Activated B cell treated with CpG ODN at 0.5 μM for 24 hours (primary cell): ENCODE measurements at regions not wholly inside any gene's neighbourhood (a gene's known extent, or its start where the extent isn't known, plus 50 kb on each side); places are given as distances from the start of the nearest gene placed in this dataset.

Source experiments
- ATAC-seq: fragments of 200-7000 bp; cut with Tn5 transposase; one replicate; pipeline ENCODE4 v1.10.0; 2021; ENCODE audit warnings: low read depth, mild to moderate bottlenecking, moderate library complexity
- CTCF ChIA-PET: fragments of 350-600 bp; sonication (Branson Sonifier 250); formaldehyde crosslinking; loops from one replicate; lab custom pipeline; 2021; ENCODE audit warnings: antibody characterized with exemption; lab: Charles Lee
- POLR2A ChIA-PET: fragments of 350-600 bp; sonication (Branson Sonifier 250); formaldehyde crosslinking; loops from one replicate; lab custom pipeline; 2021; ENCODE audit warnings: antibody characterized with exemption; lab: Charles Lee
- DNase-seq: peaks from one replicate; pipeline ENCODE4 v3.0.0; 2022
- H3K27ac Mint-ChIP-seq: one replicate; pipeline ENCODE4 v1.8.0; 2020; ENCODE audit warnings: mixed read lengths
- H3K27me3 Mint-ChIP-seq: one replicate; pipeline ENCODE4 v1.8.0; 2021; ENCODE audit warnings: mixed read lengths
- H3K36me3 Mint-ChIP-seq: one replicate; pipeline ENCODE4 v1.8.0; 2021; ENCODE audit warnings: low read depth, mixed read lengths
- H3K4me1 Mint-ChIP-seq: one replicate; pipeline ENCODE4 v1.8.0; 2021; ENCODE audit warnings: mixed read lengths
- H3K4me3 Mint-ChIP-seq: one replicate; pipeline ENCODE4 v1.8.0; 2020; ENCODE audit warnings: mild to moderate bottlenecking, mixed read lengths
- H3K9me3 Mint-ChIP-seq: one replicate; pipeline ENCODE4 v1.8.0; 2020; ENCODE audit warnings: mixed read lengths
- intact Hi-C: fragments of 100-400 bp; cut with micrococcal nuclease; formaldehyde crosslinking; loops from one replicate; pipeline ENCODE4 v1.15.1; 2024
- TF ChIP-seq, protein P1 (sequence below): fragments of 200-600 bp; IDR thresholded peaks from one replicate; pipeline ENCODE4 v1.8.0; 2022; ENCODE audit warnings: antibody characterized with exemption, mild to moderate bottlenecking

DNA sequence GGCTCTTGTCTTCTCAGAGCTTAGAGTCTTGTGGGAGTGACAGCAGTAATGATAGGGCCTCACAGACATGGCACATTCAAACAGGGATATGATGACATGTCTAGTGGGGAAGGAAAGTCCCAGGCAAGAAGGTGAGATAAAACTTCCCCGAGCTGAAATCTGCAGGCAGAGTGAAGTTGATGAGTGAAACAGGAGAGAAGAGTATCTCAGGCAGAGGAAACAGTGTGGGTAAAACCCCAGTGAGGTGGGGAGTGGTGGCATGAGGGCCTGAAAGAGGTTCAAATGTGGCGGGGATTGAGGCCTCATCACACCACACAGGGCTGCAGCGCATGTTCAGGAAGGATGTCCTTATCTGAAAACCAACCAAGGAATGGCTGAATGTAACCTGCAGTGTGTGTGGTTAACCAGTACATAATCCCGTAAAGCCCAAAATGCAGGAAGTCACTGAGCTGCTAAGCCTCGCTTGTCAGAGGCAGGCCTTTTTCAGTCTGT lies 153.8 kb upstream of the E2F8 start:
- TF ChIP-seq, protein P1, sequence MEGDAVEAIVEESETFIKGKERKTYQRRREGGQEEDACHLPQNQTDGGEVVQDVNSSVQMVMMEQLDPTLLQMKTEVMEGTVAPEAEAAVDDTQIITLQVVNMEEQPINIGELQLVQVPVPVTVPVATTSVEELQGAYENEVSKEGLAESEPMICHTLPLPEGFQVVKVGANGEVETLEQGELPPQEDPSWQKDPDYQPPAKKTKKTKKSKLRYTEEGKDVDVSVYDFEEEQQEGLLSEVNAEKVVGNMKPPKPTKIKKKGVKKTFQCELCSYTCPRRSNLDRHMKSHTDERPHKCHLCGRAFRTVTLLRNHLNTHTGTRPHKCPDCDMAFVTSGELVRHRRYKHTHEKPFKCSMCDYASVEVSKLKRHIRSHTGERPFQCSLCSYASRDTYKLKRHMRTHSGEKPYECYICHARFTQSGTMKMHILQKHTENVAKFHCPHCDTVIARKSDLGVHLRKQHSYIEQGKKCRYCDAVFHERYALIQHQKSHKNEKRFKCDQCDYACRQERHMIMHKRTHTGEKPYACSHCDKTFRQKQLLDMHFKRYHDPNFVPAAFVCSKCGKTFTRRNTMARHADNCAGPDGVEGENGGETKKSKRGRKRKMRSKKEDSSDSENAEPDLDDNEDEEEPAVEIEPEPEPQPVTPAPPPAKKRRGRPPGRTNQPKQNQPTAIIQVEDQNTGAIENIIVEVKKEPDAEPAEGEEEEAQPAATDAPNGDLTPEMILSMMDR = no peak
- ATAC-seq = no peak
- Mint-ChIP-seq H3K4me1 (no peaks in the 10 kb centered on the region), H3K36me3 (no peaks in the 10 kb centered on the region), H3K27ac (no peak overlapping the region), H3K27me3 (no peaks in the 10 kb centered on the region), H3K9me3 (peaks cover 6% of the 10 kb centered on the region), H3K4me3 (no peak overlapping the region)
- CTCF ChIA-PET = no interaction called here
- intact Hi-C loops = no loop called here
- POLR2A ChIA-PET = no interaction called here
- DNase-seq = no peak

DNA sequence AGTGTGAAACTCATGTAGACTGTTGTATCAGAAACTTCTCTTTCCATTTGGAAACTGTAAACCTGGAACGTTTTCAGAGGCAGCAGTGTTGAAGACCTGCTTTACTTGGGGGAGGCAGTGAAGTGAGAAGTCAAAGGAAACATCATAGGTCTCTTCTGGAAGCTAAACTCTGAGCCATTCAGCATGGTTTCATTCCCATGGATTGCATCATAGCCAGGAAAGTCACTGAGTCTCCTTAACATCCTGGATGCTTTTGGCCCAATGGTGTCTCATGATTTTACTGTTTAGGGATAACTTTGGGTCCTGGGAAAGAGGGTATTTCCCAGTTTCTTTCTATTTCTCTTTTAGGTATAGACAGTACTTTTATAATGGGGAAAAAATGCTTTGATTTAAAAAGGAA lies 153.2 kb upstream of the E2F8 start:
- POLR2A ChIA-PET = no interaction called here
- H3K4me1 Mint-ChIP-seq = no peaks in the 10 kb centered on the region
- peaks cover 6% of the 10 kb centered on the region for H3K9me3 Mint-ChIP-seq
- TF ChIP-seq, protein P1 = no peak
- no peaks in the 10 kb centered on the region for H3K27me3 Mint-ChIP-seq
- ATAC-seq (no peak), DNase-seq (no peak)
- H3K27ac Mint-ChIP-seq = no peak overlapping the region
- intact Hi-C loops = no loop called here
- no peak overlapping the region for H3K4me3 Mint-ChIP-seq
- CTCF ChIA-PET = no interaction called here
- H3K36me3 Mint-ChIP-seq = no peaks in the 10 kb centered on the region

DNA sequence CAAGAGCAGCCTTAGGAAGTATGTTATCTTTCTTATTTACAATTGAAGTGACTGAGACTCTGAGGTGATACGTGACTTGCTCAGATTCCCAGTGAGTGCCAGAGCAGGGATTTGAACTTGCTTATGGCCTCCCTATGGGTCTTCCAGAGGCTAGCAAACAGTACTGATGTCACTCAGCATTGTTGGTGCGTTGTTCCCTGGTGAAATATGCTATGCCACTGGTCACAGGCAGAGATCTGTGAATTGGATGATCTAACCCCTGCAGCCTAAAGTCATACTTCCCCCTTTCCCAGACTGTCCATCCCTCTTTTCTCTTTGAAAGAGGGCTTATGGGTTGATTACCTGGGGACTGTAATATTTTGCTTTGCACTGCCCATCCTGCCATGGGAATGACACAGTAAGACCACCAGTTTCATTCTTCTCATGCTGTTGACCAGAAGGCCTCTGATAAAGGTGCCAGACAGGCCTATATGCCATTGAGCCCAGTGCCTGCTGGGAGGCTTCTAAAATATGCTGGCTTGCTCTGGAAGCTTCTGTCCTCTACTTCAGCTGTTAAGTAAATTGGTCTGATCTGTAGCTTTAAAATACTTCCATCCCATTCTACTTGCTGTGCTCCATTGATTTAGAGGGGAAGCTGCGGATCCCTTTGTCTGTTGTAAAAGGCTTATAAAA lies 152.2 kb upstream of the E2F8 start:
- POLR2A ChIA-PET = interaction anchor here (0.7 kb wide), 1 partner anchor 1314 kb away, joined by 3 read pairs; no protein-coding TSS in a partner anchor
- DNase-seq (no peak), ATAC-seq (no peak)
- intact Hi-C loops = no loop called here
- no peak overlapping the region for H3K27ac Mint-ChIP-seq
- H3K9me3 Mint-ChIP-seq = peaks cover 6% of the 10 kb centered on the region
- no peak overlapping the region for H3K4me3 Mint-ChIP-seq
- CTCF ChIA-PET = no interaction called here
- TF ChIP-seq, protein P1 = no peak
- H3K4me1 Mint-ChIP-seq = no peaks in the 10 kb centered on the region
- H3K27me3 Mint-ChIP-seq = no peaks in the 10 kb centered on the region
- no peaks in the 10 kb centered on the region for H3K36me3 Mint-ChIP-seq

DNA sequence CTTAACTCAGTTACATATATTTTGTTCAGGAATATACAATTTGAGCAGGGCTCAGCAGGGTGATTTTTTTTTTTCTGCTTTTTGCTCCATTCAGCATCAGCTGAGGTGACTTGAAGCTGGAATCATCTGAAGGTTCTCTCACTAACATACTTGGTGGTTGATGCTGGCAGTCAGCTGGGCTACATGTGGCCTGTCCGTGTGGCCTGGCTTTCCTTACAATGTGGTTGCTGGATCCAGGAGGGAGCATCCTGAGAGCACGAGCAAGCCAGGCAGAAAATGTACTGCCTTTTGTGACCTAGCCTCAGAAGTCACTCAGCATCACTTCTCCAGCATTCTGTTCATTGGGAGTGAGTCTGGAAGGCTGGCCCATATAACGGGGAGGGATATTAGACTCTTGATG lies 151.6 kb upstream of the E2F8 start:
- TF ChIP-seq, protein P1 = no peak
- Mint-ChIP-seq H3K36me3 (no peaks in the 10 kb centered on the region), H3K27me3 (no peaks in the 10 kb centered on the region), H3K27ac (no peak overlapping the region), H3K4me1 (no peaks in the 10 kb centered on the region), H3K9me3 (peaks cover 6% of the 10 kb centered on the region), H3K4me3 (no peak overlapping the region)
- ATAC-seq = no peak
- ChIA-PET POLR2A (interaction anchor here (0.7 kb wide), 1 partner anchor 1313 kb away, joined by 3 read pairs; no protein-coding TSS in a partner anchor), CTCF (no interaction called here)
- intact Hi-C loops = no loop called here
- no peak for DNase-seq

DNA sequence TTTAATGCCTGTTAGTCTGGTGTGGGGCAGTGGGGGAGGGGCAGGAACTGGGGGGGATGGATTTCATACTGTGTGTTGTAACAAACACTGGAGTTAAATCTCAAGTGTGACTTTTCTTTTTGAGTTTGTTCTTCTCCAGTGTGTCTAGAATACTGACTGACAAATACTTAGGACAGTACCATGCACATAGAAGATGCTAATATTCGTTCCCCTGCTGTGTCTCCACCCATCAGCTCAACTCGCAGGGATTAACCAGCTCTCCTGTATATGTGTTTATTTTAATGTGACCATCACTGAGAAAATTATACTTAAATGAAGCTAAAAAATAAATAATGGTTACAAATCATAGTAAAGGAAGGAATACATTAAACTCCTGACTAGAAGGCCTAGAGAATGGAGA lies 150.9 kb upstream of the E2F8 start:
- Mint-ChIP-seq H3K4me1 (no peaks in the 10 kb centered on the region), H3K4me3 (no peak overlapping the region), H3K9me3 (peaks cover 6% of the 10 kb centered on the region), H3K27me3 (no peaks in the 10 kb centered on the region), H3K36me3 (no peaks in the 10 kb centered on the region), H3K27ac (no peak overlapping the region)
- TF ChIP-seq, protein P1 = no peak
- CTCF ChIA-PET = no interaction called here
- ATAC-seq (no peak), DNase-seq (no peak)
- POLR2A ChIA-PET = no interaction called here
- intact Hi-C loops = no loop called here
